PC-3 (cell line): ENCODE measurements at regions not wholly inside any gene's neighbourhood (a gene's known extent, or its start where the extent isn't known, plus 50 kb on each side); places are given as distances from the start of the nearest gene placed in this dataset.

Experiments
- EZH2 ChIP-seq: fragments of 300-600 bp; sonication (generic); IDR thresholded peaks from one replicate; pipeline ENCODE4 v1.6.1; 2017; ENCODE audit warnings: antibody characterized with exemption, mild to moderate bottlenecking, low read length; ENCODE audit not compliant: unreplicated experiment
- TF ChIP-seq, protein P1 (sequence below): fragments of 300-600 bp; sonication (generic); conservative IDR thresholded peaks from 2 replicates; pipeline ENCODE4 v1.5.1; 2017; ENCODE audit warnings: antibody characterized with exemption, low read depth, mild to moderate bottlenecking, low read length

DNA sequence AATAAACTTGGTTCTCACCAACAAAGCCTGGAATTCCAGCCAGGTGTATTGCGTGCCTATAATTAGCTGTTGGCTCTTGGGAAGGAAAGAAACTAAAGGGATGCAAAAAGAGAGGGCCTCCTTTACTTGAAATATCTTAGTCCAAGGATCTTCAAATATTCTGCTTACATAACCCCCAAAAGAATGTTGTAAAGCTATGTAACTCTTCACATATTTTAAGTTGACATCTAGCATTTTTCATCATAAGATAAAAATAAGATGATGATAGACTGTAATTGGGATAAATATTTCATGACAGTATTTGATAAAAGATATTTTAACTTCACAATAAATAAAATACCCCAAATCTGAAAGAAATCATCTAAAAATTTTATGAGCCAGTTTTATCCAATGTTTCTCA, 52.5 kb upstream of the SEPTIN7 start:
- TF ChIP-seq, protein P1, sequence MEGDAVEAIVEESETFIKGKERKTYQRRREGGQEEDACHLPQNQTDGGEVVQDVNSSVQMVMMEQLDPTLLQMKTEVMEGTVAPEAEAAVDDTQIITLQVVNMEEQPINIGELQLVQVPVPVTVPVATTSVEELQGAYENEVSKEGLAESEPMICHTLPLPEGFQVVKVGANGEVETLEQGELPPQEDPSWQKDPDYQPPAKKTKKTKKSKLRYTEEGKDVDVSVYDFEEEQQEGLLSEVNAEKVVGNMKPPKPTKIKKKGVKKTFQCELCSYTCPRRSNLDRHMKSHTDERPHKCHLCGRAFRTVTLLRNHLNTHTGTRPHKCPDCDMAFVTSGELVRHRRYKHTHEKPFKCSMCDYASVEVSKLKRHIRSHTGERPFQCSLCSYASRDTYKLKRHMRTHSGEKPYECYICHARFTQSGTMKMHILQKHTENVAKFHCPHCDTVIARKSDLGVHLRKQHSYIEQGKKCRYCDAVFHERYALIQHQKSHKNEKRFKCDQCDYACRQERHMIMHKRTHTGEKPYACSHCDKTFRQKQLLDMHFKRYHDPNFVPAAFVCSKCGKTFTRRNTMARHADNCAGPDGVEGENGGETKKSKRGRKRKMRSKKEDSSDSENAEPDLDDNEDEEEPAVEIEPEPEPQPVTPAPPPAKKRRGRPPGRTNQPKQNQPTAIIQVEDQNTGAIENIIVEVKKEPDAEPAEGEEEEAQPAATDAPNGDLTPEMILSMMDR, result no peak
- TF ChIP-seq EZH2, result no peak
